ENCODE measurements at regions not wholly inside any gene's neighbourhood (a gene's known extent, or its start where the extent isn't known, plus 50 kb on each side); places are given as distances from the start of the nearest gene placed in this dataset.

DNA sequence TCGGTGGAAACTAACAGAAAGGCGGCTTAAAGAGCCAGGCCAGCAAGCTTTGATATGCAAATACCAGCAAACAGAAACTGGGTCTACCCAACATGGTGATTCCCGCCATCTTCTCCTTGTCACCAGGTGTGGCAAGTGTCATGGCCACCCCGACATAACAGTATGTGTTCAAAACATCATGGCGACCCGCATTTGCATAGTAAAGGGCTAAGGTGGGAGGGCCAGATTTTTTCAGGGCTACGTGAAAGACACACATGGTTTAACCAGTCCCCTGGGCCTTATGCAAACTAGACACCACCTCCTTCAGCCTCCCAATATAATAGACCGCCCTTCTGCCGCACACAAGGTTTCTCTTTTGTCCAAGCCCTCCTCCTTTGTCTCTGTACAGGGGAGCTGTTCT, 260.4 kb downstream of the METTL4 start:
- no peak overlapping the region for H3K27ac ChIP-seq
- TF ChIP-seq ZFX (IDR thresholded peaks at IDR 0.05; ENCODE audit: borderline replicate concordance) = no peak
- TF ChIP-seq, protein P1, sequence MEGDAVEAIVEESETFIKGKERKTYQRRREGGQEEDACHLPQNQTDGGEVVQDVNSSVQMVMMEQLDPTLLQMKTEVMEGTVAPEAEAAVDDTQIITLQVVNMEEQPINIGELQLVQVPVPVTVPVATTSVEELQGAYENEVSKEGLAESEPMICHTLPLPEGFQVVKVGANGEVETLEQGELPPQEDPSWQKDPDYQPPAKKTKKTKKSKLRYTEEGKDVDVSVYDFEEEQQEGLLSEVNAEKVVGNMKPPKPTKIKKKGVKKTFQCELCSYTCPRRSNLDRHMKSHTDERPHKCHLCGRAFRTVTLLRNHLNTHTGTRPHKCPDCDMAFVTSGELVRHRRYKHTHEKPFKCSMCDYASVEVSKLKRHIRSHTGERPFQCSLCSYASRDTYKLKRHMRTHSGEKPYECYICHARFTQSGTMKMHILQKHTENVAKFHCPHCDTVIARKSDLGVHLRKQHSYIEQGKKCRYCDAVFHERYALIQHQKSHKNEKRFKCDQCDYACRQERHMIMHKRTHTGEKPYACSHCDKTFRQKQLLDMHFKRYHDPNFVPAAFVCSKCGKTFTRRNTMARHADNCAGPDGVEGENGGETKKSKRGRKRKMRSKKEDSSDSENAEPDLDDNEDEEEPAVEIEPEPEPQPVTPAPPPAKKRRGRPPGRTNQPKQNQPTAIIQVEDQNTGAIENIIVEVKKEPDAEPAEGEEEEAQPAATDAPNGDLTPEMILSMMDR (IDR thresholded peaks at IDR 0.05) = no peak

DNA sequence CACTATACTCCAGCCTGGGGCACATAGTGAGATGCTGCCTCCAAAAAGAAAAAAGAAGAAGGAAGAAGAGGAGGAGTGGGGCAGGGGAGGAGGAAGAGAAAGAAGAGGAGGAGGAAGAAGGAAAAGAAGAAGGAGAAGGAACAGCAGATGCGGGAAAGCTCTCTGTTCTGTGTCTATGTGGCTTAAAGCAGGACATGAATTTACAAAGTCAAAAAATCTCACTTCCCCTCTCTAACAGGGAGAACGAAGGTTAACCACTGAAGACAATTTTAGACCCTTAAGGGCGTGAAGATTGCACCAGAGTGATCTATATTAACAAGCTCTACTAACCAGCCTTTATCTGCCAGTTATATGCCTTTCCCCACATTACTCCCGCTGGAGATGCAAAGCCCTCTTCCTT, 258.9 kb downstream of the METTL4 start:
- TF ChIP-seq, protein P1 (IDR thresholded peaks at IDR 0.05) = no peak
- no peak for TF ChIP-seq ZFX (IDR thresholded peaks at IDR 0.05; ENCODE audit: borderline replicate concordance)
- H3K27ac ChIP-seq = no peak overlapping the region

DNA sequence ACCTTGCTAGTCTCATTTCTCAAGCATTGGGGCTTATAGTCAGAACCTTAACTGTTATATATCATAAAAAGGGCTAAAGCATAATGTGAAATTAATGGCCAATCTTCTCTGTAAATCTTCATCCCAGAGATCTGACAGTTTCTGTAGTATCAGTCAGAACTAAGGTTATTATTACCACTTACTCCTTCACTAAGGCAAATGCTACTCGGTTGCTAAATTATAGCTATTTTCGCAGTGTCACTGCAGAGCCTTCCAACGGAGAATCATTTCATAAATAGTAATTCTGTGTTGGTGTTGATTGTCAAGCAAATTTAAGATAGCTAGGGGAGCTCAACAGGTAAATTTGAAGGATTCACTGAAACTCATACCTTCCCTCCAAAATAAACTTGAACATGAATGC, 258.0 kb downstream of the METTL4 start:
- TF ChIP-seq ZFX (IDR thresholded peaks at IDR 0.05; ENCODE audit: borderline replicate concordance) = no peak
- TF ChIP-seq, protein P1 (IDR thresholded peaks at IDR 0.05) = no peak
- H3K27ac ChIP-seq = no peak overlapping the region

DNA sequence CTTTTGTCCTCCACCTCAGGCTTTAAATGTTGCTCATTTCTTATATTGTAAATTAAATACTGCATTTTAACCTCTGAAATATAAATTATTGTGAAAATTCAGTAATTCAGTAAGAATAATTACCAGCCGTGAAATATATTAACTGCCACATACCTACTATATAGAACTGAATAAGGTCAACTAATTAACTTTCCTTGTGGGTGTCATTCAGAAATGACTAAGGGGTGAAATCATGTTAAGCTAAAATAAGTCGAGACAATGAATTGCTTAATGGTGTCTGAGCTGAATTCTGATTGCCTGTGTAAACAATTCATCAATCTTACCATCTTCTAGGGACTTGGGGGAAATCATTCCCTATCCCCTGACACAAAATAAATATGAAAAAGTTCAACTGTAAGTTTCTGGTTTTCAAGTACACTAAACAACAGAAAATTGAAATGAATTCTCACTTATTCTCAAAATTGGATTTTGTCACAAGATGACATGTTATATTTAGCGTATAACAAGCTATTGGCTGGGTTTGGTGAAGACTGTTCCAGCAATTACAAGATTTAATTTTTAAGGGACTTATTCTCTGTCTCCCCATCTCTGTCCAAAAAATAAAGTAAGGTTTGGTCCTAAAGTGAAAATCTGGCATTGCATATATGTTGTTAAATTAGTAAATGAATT, 255.1 kb downstream of the METTL4 start:
- H3K27ac ChIP-seq = no peak overlapping the region

DNA sequence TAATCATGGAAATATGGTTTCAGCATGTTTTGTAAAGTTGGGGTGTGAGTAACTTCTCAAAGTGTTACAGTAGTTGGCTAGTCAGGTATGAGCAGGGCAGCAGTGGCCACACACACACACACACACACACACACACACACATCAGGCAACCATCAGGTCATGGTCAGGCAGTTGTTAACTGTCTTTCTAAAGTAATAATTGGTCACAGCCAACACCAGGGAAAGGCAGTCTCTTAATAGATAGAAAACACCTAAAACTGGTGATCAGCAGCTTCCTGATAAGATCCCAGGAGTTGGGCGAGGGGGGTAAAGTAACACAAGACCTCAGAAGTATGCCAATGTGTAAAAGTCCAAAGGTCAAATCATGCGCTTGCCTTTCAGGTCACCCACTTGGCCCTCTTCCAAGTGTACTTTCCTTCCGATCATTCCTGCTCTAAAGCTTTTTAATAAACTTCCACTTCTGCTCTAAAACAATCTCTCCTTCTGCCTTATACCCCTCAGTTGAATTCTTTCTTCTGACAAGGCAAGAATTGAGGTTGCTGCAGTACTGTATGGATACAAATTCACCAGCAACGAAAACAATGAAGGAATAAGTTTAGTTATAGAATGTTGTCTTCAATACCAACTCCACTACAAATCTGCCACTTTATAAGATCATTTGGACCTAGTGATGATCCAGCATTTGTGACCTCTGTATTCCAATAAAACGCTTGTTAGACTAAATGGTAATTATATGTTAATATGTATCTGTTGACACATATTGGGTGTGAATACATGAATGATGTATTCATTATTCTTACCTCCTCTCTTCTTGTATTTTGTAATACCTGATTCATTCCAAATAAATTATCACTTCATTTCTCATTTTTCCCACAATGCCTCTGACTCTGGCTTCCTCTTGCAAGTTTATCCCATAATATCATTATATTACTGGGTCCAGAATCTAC, 254.3 kb downstream of the METTL4 start:
- TF ChIP-seq ZFX (IDR thresholded peaks at IDR 0.05; ENCODE audit: borderline replicate concordance) = no peak
- TF ChIP-seq, protein P1 (IDR thresholded peaks at IDR 0.05) = no peak

More for the DNA sequence above, 255.1 kb downstream of the METTL4 start:
- no peak for TF ChIP-seq ZFX (IDR thresholded peaks at IDR 0.05; ENCODE audit: borderline replicate concordance)
- TF ChIP-seq, protein P1 (IDR thresholded peaks at IDR 0.05) = no peak

DNA sequence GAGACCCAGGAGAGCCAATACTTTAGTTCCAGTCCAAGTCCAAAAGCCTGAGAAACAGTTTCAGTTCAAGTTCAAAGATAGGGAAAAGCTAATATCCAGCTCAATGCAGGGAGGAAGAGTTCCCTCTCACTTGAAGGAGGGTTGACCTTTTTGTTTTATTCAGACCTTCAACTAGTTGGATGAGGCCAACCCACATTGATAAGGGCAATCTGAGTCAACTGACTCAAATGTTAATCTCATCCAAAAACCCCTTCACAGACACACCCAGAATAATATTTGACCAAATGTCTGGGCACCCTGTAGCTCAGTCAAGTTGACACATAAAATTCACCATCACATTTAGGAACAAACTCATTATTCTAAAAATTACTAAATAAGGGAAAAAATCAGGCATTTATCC, 246.8 kb downstream of the METTL4 start:
- H3K27ac ChIP-seq = no peak overlapping the region
- TF ChIP-seq, protein P1 (IDR thresholded peaks at IDR 0.05) = no peak
- TF ChIP-seq ZFX (IDR thresholded peaks at IDR 0.05; ENCODE audit: borderline replicate concordance) = no peak

More for the DNA sequence above, 254.3 kb downstream of the METTL4 start:
- peak overlapping the region; percentile 28; the same call in 1 of the 2 replicates for H3K27ac ChIP-seq

Measured in 22Rv1 (cell line).